Retina (tissue), 1 donor: ENCODE measurements at regions not wholly inside any gene's neighbourhood (a gene's known extent, or its start where the extent isn't known, plus 50 kb on each side); places are given as distances from the start of the nearest gene placed in this dataset.
"Not testable (repeated sequence)": the region's sequence is repeated elsewhere in the genome, so short reads cannot be mapped to it uniquely, and the experiment has no call there.

Experiments used
- DNase-seq: peaks from one replicate; pipeline ENCODE4 v3.0.0-alpha.2; 2016

DNA sequence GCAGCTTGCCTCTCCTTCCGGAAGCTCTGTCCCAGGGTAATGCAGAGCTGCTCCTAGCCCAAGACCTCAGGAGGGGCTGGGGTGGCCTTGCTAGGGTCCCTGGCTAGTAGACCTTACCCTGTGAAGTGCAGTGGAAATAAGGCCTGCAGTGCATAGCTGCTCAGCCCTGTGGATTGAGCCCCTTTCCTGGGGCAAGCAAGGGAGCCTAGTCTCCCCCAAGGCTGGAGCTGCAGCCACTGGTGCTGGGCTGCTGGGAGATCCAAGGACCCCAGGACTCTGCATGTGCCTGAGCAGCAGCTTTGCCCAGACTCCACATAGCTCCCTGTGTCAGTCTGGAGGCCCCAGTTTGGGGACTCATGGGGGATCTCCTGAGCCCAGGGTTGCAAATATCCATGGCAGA is 57.9 kb downstream of the FANCF start:
- DNase-seq: no peak

DNA sequence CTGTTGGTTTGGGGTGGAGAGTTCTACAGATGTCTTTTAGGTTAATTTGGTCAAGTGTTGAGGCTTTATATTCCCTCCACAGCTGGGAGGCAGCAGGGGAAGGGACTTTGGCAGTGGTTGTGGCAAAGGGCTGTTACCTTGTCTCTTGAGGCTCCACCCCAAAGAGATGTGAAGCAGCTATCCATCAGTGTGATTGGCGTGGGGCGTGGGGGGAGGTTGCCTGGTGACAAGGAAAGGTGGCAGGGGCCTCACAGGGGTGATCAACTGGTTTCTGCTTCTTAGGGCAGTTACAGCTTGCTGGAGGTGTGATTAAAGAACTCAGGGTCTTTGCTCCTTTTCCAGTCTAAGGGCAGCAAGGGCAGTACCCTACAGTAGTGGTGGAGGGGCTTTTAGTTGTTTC is 59.3 kb downstream of the FANCF start:
- no peak for DNase-seq

DNA sequence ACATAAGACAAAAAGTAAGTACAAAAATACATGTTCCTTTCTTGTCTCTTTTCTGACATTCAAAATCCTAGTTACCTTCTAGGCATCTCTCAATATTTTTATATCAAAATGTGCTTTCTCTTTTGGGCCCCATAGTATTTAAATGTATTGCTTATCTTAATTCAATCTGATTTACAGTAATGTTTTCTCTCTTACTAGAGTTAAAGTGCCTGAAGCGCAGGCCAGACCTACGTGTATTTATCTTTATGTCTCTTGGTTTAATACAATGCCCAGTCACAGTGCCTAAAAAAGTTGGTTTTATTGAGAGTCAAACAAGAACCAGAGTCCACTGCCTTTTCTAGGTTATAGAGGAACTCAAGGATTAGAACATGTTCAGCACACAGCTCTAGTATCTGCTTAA is 64.3 kb downstream of the FANCF start:
- DNase-seq: no peak

DNA sequence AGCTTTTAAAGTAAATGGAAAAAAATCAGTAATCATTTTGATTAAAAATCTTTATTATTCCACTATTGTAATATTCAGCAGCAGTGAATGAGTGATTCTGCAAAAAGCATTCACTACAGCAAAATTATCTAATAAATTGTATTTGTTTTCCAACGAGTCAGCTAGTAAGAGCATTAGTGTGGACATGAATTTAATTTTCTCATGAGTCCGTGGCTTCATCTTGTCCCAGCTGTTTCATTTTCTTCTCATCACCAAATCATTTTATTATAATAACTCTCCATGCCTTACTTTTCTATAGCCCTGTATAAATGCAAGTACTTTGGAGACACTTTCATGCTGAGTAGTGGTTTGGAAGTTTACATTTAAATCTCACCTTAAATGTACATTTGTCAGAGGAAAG is 66.2 kb downstream of the FANCF start:
- DNase-seq: no peak

DNA sequence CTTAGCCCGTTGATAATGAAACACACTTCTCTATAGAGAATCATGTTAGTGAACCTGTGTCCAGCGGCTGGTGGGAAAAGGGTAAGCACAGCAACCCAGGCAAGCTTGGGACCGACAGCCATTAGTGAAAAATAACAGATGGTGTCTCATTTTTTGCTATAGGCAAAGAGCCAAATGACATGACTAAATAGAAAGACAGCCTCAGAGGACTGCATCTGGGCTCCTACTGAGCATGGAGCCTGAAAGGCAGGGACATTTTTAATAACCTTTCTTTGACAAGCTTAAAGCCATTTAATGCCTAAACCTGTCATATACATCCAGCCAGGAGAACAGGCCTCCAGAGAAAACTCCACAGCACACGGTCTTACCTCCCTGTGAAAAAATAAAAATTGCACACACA is 67.0 kb downstream of the FANCF start:
- peak; percentile 63 for DNase-seq

DNA sequence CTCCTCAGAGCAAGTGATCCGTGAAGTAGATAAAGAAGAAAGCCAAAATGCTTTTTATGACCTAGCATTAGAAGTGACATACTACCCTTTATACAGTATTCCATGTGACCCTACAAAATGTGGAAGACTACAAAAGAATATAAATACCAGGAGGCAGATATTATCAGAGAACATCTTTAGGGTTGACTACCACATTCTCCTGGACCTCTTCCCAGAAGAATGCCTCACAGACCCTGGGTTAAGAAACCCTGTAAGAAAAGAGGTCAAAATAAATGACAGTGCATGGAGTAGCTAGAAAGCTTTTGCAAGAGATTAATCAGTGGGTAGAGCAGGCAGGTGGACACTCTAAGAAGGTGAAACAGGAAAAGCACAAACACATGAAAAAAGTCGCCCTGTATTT is 69.2 kb downstream of the FANCF start:
- DNase-seq: no peak

DNA sequence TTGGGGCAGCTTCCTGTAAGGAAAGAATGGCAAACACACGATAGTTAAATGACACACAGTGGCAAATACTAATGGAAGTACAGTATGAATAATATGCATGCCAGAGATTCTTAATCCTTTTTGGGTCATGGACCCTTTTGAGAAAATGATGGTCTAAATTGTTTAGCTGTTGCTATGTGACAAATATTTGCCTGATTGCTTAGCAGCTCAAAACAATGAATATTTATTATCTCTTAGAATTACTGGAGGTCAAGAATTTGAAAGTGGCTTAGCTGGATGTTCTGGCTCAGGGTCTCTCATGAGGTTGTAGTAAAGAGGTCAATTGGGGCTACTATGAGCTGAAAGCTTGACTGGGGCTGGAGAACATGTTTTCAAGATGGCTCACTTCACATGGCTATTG is 69.7 kb downstream of the FANCF start:
- no peak for DNase-seq

DNA sequence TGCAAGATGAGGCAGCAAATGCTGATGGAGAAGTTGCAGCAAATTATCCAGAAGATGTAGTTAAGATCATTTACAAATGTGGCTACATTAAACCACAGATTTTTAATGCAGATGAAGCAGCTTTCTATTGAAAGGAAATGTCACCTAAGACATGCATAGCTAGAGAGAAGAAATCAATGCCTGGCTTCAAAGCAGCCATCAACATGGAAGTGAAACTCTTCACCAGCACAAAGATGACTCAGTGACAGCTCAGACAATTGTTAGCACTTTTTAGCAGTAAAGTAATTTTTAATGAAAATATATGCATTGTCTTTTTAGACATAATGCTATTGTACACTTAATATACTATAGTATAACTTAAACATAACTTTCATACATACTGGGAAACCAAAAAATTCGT is 71.4 kb downstream of the FANCF start:
- DNase-seq: no peak

DNA sequence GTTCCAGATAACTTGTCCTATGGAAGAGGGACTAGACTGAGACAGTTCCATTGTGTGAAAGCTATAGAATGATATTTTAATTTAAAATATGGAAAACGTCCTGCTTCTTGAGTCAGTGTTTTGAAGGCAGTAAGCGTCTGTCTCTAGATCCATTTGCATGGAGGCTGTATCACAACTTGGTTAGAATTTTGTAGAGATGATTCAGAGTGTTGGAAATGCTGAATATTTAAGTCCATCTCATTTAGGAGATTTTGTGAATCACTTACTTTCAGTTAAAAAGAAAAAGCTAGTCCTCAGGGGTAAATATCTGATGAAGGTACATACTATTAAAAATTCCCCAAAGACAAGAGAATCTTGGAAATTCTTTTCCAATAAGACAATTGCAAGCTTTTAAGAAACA is 72.7 kb downstream of the FANCF start:
- DNase-seq: no peak

DNA sequence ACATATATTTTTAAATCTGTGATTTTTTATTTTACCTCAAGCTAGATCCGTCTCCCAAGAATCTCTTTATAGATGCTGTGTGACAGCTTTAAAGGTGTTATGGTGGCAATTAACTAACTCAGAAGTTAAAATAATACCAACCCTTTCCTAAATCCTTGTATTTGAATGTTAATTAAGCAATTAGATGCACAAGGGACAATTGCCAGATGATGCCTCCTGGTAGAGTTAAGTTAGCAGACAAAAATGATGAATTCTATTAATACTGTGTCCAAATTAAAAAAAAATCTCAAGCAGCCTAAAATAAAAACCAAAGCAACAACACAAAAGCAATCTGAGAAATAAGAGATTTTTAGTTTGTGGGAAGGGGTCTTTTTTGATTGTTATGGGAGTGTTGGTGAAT is 78.9 kb downstream of the FANCF start:
- DNase-seq: no peak

DNA sequence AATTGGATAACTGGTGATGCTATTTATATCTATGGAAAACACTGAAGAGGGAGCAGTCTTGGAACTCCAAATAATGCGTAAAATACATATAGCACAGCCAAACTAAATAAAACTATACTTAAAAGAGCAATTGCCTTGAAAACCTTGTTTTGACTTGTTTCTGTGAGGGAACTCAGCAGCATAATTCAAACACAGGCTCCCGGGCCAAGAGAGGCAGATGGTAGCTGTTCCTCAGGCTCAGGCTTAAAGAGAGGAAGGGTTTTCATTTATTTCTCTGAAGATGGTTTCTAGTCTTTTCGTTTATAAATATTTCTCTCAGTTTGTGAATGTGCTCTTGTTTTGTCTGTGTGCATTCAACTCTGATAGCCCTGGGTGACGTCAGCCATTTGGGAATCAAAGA is 82.4 kb downstream of the FANCF start:
- no peak for DNase-seq

DNA sequence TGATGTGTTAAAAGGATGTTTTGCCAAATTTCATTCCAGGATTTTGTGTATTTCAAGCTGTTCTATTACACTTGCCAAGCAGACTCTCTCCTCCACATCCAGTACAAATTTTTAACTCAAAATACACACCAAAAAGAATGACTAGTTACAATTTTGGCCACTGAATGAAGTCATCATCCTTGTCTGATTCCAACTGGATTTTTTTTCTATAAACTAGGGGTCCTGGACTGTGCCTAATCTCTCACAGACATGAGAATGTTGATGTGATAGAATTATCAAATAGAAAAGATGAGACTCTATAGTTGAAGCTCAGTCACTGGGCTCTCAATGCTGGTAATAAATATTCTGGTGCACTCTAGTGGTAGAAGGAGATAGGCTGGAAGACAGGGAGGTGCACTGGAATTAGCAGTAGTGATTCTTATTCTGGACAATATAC is 85.8 kb downstream of the FANCF start:
- peak; percentile 23 for DNase-seq

DNA sequence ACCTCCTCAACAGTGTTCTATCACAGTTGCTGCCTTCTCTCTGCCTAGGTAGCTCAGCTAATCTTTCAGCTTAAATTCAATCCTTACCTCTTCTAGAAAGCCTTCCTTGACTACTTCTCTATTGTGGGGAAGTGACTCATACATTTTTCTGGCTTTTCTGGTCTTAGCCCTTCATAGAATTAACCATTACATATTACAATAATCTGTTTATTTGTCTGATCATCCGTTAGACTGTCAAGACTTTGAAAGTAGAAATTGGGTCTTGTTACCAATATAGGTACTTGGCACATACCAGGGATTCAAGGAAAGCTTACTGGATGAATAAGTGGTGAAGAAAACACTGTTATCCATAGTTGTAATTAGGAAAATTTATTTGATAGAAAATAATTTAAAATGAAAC is 89.6 kb downstream of the FANCF start:
- DNase-seq: no peak

DNA sequence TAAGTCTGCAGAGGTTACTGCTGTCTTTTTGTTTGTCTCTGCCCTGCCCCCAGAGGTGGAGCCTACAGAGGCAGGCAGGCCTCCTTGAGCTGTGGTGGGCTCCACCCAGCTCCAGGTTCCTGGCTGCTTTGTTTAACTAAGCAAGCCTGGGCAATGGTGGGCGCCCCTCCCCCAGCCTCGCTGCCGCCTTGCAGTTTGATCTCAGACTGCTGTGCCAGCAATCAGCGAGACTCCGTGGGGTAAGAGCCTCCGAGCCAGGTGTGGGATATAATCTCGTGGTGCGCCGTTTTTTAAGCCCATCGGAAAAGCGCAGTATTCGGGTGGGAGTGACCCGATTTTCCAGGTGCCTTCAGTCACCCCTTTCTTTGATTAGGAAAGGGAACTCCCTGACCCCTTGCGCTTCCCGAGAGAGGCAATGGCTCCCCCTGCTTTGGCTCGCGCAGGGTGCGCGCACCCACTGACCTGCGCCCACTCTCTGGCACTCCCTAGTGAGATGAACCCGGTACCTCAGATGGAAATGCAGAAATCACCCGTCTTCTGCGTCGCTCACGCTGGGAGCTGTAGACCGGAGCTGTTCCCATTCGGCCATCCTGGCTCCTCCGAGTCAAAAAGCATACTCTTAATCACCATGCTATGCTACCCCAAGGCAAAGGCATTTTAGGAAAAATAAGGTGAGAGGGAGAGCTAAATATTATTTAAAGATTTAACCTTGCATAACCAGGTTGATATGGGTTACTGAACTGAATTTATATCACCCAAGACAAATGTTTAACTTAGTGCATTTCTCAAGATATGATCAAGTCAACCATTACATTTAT is 96.8 kb downstream of the FANCF start:
- not testable (repeated sequence) for DNase-seq

DNA sequence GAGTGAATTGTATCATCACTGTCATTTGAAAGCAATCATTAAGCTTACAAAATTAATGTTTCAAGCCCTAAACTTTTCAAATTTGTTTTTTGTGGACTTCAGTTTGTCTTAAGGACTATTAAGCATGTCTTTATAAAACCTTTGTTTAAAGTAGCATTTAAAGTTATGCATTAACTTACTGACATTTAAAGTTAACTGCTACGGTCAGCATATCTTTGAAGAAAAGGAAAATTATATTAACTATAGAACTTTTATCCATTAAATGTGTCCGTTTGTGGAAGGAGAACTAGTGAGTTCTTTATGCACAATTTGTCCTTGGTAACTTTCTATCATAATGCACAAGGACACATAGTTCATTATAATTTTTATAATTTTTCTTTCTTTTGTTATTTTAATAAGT is 103.4 kb downstream of the FANCF start:
- DNase-seq: no peak

DNA sequence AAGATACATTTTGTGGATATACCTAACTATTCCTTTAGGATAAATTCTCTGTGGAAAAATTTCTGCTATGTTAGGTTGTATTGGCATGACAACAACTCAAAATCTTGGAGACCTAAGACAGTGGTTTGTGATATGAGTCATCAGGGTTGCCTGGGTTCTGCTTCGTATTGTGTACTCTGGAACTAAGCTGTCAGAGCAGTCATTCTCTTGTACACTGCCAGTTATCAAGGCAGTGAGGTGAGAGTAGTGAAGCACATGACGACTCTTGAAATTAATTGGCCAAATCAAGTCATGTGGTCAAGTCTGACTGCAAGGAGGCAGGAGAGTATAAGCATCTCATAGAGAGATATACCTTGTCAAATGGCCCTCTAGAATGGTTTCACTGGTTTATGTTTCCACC is 104.4 kb downstream of the FANCF start:
- no peak for DNase-seq

DNA sequence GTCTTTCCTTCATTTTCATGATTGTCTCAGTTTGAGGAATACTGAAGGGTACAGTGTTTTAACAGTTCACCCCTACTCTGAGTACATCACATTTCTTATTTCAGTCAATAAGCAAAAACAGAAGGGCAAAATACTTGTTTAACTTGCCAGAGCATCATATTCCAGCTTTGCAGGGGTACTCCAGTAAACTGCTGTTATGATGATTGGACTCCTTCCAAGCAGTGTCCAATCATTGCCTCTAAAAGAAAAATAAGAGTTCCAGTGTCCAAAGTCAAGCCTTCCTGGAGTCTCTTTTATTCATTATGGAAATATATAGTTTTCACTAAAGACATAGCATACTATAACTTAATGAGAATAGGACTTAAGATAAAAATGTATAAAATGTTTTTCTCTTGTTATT is 105.1 kb downstream of the FANCF start:
- no peak for DNase-seq

DNA sequence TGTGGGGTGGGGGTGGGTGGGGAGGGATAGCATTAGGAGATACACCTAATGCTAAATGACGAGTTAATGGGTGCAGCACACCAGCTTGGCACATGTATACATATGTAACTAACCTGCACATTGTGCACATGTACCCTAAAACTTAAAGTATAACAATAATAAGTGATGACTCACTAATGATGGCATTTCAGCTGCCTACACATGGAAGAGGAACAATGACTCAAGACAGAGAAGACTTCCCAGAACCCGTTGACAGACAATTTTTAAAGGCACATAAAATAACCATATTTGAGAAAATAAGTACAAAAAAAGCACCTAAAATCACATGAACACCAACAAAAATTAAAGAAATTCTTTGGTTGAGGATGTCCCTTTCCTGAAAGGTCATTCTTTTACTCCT is 107.3 kb downstream of the FANCF start:
- DNase-seq: not testable (repeated sequence)

DNA sequence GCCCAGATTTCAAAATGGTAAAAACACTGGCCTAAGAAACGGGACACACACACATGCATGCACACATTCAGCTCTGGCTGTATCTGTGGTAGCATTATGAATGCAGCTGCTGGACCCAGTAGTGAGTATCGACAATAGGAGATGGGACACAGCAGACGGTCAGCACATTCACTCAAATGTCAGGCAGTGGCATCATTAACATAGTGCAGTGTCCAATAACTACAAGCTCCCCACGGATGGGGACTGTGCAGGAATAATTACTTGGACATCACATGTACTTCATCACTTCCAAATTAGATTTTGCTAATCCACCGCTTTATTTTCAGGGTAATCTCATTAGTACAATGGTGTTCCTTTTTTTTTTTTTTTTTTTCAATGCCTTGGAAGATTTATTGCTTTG is 109.5 kb downstream of the FANCF start:
- peak; percentile 28 for DNase-seq

DNA sequence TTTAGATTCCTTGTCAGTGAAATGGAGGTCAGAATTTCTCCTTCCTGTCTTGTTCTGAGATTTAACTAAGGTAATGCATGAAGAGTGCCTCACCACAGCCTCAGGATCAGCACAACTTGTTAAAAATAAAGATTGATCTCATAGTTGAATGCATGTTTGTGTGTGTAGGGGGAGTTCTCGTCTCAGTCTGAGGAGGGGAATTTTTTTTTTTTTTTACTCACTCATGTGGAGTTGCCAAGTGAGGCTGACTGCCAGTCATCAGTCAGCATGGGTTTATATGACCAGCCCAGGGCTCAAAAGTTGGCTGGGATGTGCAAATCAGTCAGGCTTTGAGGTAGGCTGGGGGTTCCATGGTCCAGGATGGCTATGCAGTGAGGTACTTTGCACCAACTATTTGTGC is 113.2 kb downstream of the FANCF start:
- no peak for DNase-seq

DNA sequence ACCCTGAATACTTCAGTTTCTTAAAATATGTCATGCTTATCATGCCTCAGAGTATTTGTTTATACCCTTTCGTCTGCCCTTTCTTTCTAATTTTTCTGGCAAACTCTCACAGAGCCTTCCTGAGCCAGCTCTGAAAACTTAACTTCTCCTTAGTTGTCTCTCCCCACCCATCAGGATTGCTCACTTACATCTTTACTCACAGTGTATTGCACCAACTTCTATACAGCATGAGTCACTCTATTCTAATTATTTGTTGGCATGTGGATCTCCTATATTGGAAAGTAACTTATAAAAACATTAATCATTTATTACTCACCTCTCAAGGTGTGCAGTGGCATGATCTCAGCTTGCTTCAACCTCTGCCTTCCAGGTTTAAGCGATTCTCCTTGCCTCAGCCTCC is 114.9 kb downstream of the FANCF start:
- DNase-seq: no peak

DNA sequence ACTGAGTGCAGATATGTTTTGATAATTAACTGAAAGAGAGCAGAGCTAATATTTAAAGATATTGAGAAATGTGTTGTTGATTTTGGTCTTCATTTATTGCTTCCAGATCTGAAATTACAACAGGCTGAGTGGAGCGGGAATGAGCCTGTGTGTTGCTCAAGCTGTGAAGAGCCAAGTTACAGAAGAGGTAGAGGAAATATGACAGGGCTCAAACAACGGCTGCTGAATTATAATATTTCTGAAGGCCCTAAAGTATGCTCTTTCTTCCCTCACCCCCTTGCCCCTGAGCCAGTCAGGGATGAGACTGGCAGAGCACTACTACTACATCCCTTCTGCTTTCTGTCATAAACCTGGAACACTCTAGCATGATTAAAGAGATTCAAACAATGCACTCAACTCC is 115.6 kb downstream of the FANCF start:
- DNase-seq: no peak

DNA sequence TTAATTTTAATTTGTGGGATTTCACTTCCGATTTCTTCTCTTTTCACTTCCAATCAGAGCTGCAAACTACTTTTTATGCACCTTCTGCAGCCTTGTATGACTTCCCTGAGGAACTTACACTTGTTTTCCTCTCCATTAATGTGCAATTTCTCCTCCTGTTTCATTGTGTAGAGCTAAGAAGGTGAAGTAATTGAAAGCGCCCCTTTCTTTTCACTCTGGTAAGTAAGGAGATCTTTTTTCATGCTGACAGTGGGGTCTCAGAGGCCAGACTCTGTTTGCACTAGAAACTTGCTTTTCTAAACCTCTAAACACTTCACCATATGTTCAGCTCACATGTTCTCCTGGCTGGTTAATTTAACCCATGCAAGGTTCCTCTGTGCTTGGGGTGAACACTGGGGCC is 117.0 kb downstream of the FANCF start:
- peak; percentile 51 for DNase-seq

DNA sequence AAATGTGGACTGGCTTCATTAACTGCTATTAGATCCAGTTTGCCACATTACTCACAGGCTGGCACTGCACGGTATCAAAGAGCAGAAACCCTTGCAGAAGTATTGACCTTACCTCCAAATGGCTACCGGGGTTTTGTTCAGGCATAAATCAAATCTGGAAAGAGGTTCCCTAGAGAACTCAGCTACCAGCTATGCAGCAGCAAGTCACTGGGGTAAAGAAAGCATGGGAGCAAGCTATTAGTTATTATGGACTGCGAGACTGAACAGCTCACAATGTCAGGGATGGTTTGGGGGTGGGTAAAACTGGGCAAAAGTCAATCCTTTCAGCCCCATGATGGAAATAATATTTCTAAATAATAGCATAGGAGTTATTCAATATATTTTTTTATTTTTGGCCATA is 128.1 kb downstream of the FANCF start:
- DNase-seq: no peak

DNA sequence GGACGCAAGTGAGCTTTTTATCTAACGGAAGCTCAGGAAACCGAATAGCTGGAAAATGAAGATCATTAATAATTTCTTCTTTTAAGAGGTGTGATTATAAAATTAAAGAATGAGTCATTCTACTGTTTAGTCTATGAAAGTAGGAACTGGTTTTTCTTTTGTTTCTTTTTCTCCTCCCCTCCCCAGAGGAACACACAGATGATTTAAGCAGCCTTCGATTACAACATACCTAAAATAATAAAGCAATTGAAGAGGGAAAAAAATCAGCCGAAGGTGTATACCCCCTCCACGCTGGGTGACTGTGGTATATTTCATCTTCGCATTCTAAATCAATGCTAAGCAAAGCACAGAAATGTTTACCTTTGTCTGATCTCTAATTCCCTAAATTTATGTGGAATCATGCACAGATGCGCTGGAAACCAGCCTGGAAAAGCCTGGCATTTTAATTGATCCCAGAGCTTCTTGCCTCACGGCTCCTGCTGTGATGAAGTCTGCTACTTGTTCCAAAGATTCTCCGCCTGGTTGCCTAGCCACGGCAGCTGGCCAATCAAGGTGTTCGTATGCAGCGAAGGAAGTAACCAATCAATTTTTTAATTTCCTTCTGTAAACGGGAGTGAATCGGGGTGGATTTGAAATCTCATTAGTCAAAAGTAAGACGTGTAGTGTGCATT is 133.9 kb downstream of the FANCF start:
- peak; percentile 48 for DNase-seq
